K562 (cell line): ENCODE measurements at regions not wholly inside any gene's neighbourhood (a gene's known extent, or its start where the extent isn't known, plus 50 kb on each side); places are given as distances from the start of the nearest gene placed in this dataset.

ENCODE experiments used
- ATAC-seq: fragments of 200-7000 bp; cut with Tn5 transposase; 3 replicates; pipeline ENCODE4 v1.9.1; 2020; ENCODE audit warnings: moderate library complexity
- BruUV-seq: library from RNA; stranded (reverse); fragments of 400-500 nt; replicated peaks from 2 replicates; lab custom pipeline; 2021; lab: Mats Ljungman, UMichigan
- CTCF ChIA-PET: fragments of 300-600 bp; formaldehyde crosslinking; extraction: SDS; loops from one replicate; lab custom pipeline; 2021; ENCODE audit warnings: low intra/inter-chr PET ratio; lab: Yijun Ruan, JAX
- POLR2A ChIA-PET: fragments of 300-600, 350-650 bp; sonication (Branson Sonifier 250); formaldehyde crosslinking; extraction: SDS; loops from one replicate; lab custom pipeline; 2021; ENCODE audit warnings: antibody characterized with exemption, inconsistent platforms; lab: Yijun Ruan, JAX
- DNase-seq, 4 experiments: peaks; one replicate each; pipeline versions ENCODE4 v3.0.0 to v3.0.0-alpha.2; 2011 to 2018; ENCODE audit warnings: low spot score in 3 of 4, mixed read lengths in 3 of 4; ENCODE audit errors: extremely low read depth in 1 of 4
- FAIRE-seq: peaks from 2 replicates; lab custom pipeline; 2011; peaks lifted over from hg19 to GRCh38; lab: Jason Lieb, UNC
- H2AFZ ChIP-seq: 2 replicates; pipeline ENCODE4 v1.6.0; 2011; ENCODE audit warnings: low read depth, low read length, control low read depth, inconsistent platforms
- H3K27ac ChIP-seq: fragments of 200-600 bp; 3 replicates; pipeline ENCODE4 v1.8.0; 2011; ENCODE audit warnings: low read depth, mild to moderate bottlenecking, control low read depth, inconsistent platforms, low read length, moderate library complexity, mixed read lengths; ENCODE audit errors: extremely low read depth
- H3K27me3 ChIP-seq, 2 experiments: fragments of 300-600 bp in 1 of 2; 2 replicates in 1 of 2; 3 replicates in 1 of 2; pipeline versions ENCODE4 v1.6.0 to v1.8.0; 2011; ENCODE audit warnings: inconsistent platforms in 2 of 2, low read length in 2 of 2, mild to moderate bottlenecking in 1 of 2, mixed read lengths in 1 of 2, moderate library complexity in 1 of 2; ENCODE audit not compliant: control insufficient read depth in 2 of 2, insufficient read depth in 2 of 2
- H3K36me3 ChIP-seq: fragments of 300-600 bp; 3 replicates; pipeline ENCODE4 v1.8.0; 2011; ENCODE audit warnings: mild to moderate bottlenecking, low read length, inconsistent platforms; ENCODE audit not compliant: control insufficient read depth, insufficient read depth
- H3K4me1 ChIP-seq, 2 experiments: fragments of 200-600 bp in 1 of 2; replicated peaks in 1 of 2; 2 replicates in 1 of 2; 3 replicates in 1 of 2; pipeline versions ENCODE4 v1.5.1 to v1.8.0; 2011; ENCODE audit warnings: inconsistent platforms in 2 of 2, low read length in 2 of 2, mild to moderate bottlenecking in 1 of 2, mixed read lengths in 1 of 2, moderate library complexity in 1 of 2; ENCODE audit not compliant: control insufficient read depth in 2 of 2, insufficient read depth in 2 of 2
- H3K4me2 ChIP-seq: 2 replicates; pipeline ENCODE4 v1.6.1; 2011; ENCODE audit warnings: low read length, control low read depth, inconsistent platforms, mixed read lengths; ENCODE audit not compliant: insufficient read depth
- H3K4me3 ChIP-seq: fragments of 200-600 bp; sonication (generic), shearing (Covaris generic); 2 replicates; pipeline ENCODE4 v1.5.1; 2016; ENCODE audit warnings: control low read depth, inconsistent platforms
- H3K79me2 ChIP-seq: fragments of 200-600 bp; 3 replicates; pipeline ENCODE4 v1.8.0; 2011; ENCODE audit warnings: low read length, inconsistent platforms; ENCODE audit not compliant: control insufficient read depth, insufficient read depth
- H3K9ac ChIP-seq, 2 experiments: 2 replicates each; pipeline versions ENCODE4 v1.6.0 to v1.6.1; 2011; ENCODE audit warnings: low read depth in 2 of 2, low read length in 2 of 2, control low read depth in 1 of 2, inconsistent platforms in 1 of 2, mild to moderate bottlenecking in 1 of 2, mixed read lengths in 1 of 2; ENCODE audit not compliant: insufficient read depth in 1 of 2
- H3K9me1 ChIP-seq: one replicate; pipeline ENCODE4 v1.6.0; 2011; ENCODE audit warnings: inconsistent platforms, mild to moderate bottlenecking, low read length, moderate library complexity; ENCODE audit not compliant: control insufficient read depth, insufficient read depth
- H3K9me3 ChIP-seq: replicated peaks from 2 replicates; pipeline ENCODE4 v1.5.1; 2011; ENCODE audit warnings: low read depth, low read length, inconsistent platforms; ENCODE audit not compliant: control insufficient read depth, insufficient read depth
- H4K20me1 ChIP-seq: replicated peaks from 2 replicates; pipeline ENCODE4 v1.6.1; 2011; ENCODE audit warnings: low read length, inconsistent platforms, mixed read lengths; ENCODE audit not compliant: control insufficient read depth, insufficient read depth
- EGR1 ChIP-seq: fragments of 450-650 bp; conservative IDR thresholded peaks from 2 replicates; pipeline ENCODE4 v1.6.1; 2017; ENCODE audit warnings: mild to moderate bottlenecking
- ETV5 ChIP-seq: sonication (generic); formaldehyde crosslinking; IDR thresholded peaks from 2 replicates; pipeline ENCODE4 v1.4.0; 2020; ENCODE audit warnings: low read depth, mild to moderate bottlenecking, missing genetic modification reagents
- ETV6 ChIP-seq, 3 experiments: fragments of 150-350 bp in 1 of 3; sonication (generic) in 1 of 3; formaldehyde crosslinking in 1 of 3; IDR thresholded peaks; 2 replicates each; pipeline versions ENCODE4 v1.6.1 to v1.8.0; 2014 to 2022; ENCODE audit warnings: borderline replicate concordance in 2 of 3, low read depth in 2 of 3, antibody characterized with exemption in 1 of 3, low read length in 1 of 3, mild to moderate bottlenecking in 1 of 3, missing genetic modification reagents in 1 of 3
- FUS ChIP-seq: fragments of 200-400 bp; formaldehyde crosslinking; optimal IDR thresholded peaks from 2 replicates; pipeline ENCODE3; 2017; ENCODE audit warnings: low read depth, low read length
- GABPB1 ChIP-seq: sonication (generic); formaldehyde crosslinking; IDR thresholded peaks from 2 replicates; pipeline ENCODE4 v1.8.0; 2022; ENCODE audit warnings: mild to moderate bottlenecking, missing genetic modification reagents
- GTF2A2 ChIP-seq: IDR thresholded peaks from 2 replicates; pipeline ENCODE4 v1.6.1; 2016; ENCODE audit warnings: mild to moderate bottlenecking, missing genetic modification characterization, missing compliant biosample characterization
- KDM1A ChIP-seq, 2 experiments: fragments of 450-650 bp; IDR thresholded peaks; 2 replicates each; pipeline ENCODE4 v1.6.1; 2016; ENCODE audit warnings: mild to moderate bottlenecking in 2 of 2
- LARP7 ChIP-seq: fragments of 450-650 bp; IDR thresholded peaks from 2 replicates; pipeline ENCODE4 v1.6.1; 2016
- MECOM ChIP-seq: fragments of 250-450 bp; sonication (Bioruptor Pico); IDR thresholded peaks from 2 replicates; pipeline ENCODE4 v1.8.0; 2022; ENCODE audit warnings: inconsistent platforms
- NFRKB ChIP-seq: fragments of 450-650 bp; IDR thresholded peaks from 2 replicates; pipeline ENCODE4 v1.6.1; 2016; ENCODE audit warnings: low read depth
- RBM25 ChIP-seq: fragments of 200-400 bp; formaldehyde crosslinking; IDR thresholded peaks from 2 replicates; pipeline ENCODE4 v1.6.1; 2018; ENCODE audit warnings: low read length, low read depth, moderate library complexity; ENCODE audit not compliant: severe bottlenecking
- RCOR1 ChIP-seq, 2 experiments: IDR thresholded peaks; 2 replicates each; pipeline ENCODE4 v1.6.1; 2012; ENCODE audit warnings: low read depth in 2 of 2, low read length in 2 of 2, borderline replicate concordance in 1 of 2, improper control_type of control experiment in 1 of 2
- SMARCE1 ChIP-seq: fragments of 450-650 bp; IDR thresholded peaks from 2 replicates; pipeline ENCODE4 v1.7.1; 2016; ENCODE audit warnings: mild to moderate bottlenecking
- SPI1 ChIP-seq: IDR thresholded peaks from 2 replicates; pipeline ENCODE4 v1.6.1; 2011; ENCODE audit warnings: low read depth, low read length, control low read depth, borderline replicate concordance
- ZBTB17 ChIP-seq: fragments of 450-650 bp; formaldehyde crosslinking; IDR thresholded peaks from 2 replicates; pipeline ENCODE4 v1.4.0; 2020; ENCODE audit warnings: mild to moderate bottlenecking
- ZKSCAN1 ChIP-seq: fragments of 150-350 bp; IDR thresholded peaks from 2 replicates; pipeline ENCODE4 v1.6.1; 2016; ENCODE audit warnings: low read depth, low read length
- WGBS: fragments of 100-300 bp; shearing (Covaris generic); methylation state at CpG from one replicate; pipeline ENCODE4 v1.1.6; 2016; ENCODE audit warnings: low coverage, mixed read lengths; ENCODE audit not compliant: insufficient coverage; ENCODE audit errors: missing lambda C conversion rate; 5-methylcytosine and 5-hydroxymethylcytosine counted together
- in situ Hi-C: fragments of 300-500 bp; cut with MboI; formaldehyde crosslinking; loops from 4 replicates; pipeline ENCODE4 v1.15.0; 2018; ENCODE audit warnings: inconsistent platforms, mixed read lengths
- intact Hi-C: fragments of 100-400 bp; cut with micrococcal nuclease; formaldehyde crosslinking; loops from 2 replicates; pipeline ENCODE4 v1.14.2; 2022
- TF ChIP-seq, protein P1 (sequence below): fragments of 450-650 bp; formaldehyde crosslinking; IDR thresholded peaks from 2 replicates; pipeline ENCODE4 v1.4.0; 2022; ENCODE audit warnings: mild to moderate bottlenecking, moderate library complexity
- TF ChIP-seq, protein P2 (sequence below): fragments of 450-650 bp; formaldehyde crosslinking; IDR thresholded peaks from 2 replicates; pipeline ENCODE4 v1.4.0; 2020; ENCODE audit warnings: mild to moderate bottlenecking, moderate library complexity
- TF ChIP-seq, protein P3 (sequence below): fragments of 450-650 bp; IDR thresholded peaks from 2 replicates; pipeline ENCODE4 v1.7.0; 2016; ENCODE audit warnings: borderline replicate concordance

DNA sequence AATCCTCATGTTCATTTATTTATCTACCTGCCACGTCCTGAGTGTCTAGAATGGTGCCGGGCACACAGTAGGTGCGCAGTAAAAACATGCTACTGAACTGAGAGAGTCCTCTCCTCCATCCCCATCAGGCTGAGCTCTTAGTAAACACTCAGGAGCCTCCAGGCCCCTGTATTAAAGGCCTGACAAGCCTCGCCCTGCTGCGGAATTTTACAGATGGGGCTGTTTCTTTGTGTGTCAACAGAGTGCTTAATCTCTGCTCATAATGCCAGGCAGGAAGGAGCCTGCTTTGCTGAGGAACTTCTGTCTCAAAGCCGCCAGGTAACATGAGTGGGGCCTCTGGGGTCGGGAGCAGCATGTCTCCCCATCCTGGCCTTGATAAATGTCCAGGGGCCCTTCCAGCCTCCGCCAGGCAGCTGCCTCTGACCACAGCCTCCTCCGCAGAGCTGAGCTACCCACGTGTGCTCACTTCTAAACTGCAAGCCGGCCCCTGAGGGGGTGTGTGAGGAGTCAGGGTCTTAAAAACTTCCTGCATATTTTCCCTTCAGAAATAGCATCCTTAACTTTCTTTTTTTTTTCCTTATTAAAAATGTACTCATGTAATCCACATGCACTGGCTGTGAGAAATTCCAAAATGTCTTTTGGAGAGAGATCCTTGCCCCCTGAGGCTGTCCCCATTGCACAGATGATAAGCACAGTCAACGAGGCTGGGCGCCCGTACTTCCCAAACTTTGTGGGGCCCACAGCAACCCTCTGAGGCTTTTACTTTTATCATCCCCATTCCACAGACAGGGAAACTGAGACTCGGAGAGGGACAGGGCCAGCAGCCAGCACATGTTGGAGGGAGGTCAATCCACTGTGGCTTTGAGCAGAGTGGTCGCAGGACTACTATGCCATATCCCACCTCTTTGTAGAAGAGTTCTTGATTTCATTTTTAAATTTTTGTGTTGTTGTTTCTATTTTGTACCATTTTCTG lies 116.0 kb upstream of the NCOR2 start:
- no peak overlapping the region for H3K4me2 ChIP-seq
- H3K79me2 ChIP-seq, result no peaks in the 10 kb centered on the region
- CTCF ChIA-PET, result no interaction called here
- no peak overlapping the region for H3K4me3 ChIP-seq
- no peaks in the 10 kb centered on the region for H3K9me3 ChIP-seq
- POLR2A ChIA-PET, result interaction anchor here (0.6 kb wide), 1 partner anchor 333 kb away, joined by 3 read pairs; no protein-coding TSS in a partner anchor
- ATAC-seq (no peak), FAIRE-seq (peak; percentile 26), DNase-seq (no peak)
- H3K36me3 ChIP-seq, result no peaks in the 10 kb centered on the region
- H4K20me1 ChIP-seq, result no peaks in the 10 kb centered on the region; the same call in 1 of the 2 replicates
- H3K4me1 ChIP-seq, result peaks cover 21 to 31% of the 10 kb centered on the region in 2 experiments
- H3K27me3 ChIP-seq, result peaks cover 0 to 19% of the 10 kb centered on the region in 2 experiments; a peak in 1 of 5 replicates
- in situ Hi-C loops (no loop called here), intact Hi-C loops (loop anchor here (5.0 to 10.0 kb wide), 2 partner anchors 89 to 359 kb away; no protein-coding TSS in a partner anchor)
- WGBS, result 26% methylated on average over 16 of the region's 16 CpGs
- H3K27ac ChIP-seq, result no peak overlapping the region
- H2AFZ ChIP-seq, result no peak overlapping the region
- no peaks in the 10 kb centered on the region for H3K9me1 ChIP-seq
- peak overlapping the region in 1 of 2 experiments; percentile 24; a peak in 1 of 4 replicates for H3K9ac ChIP-seq
- BruUV-seq, result no TSS peak
- TF ChIP-seq ZBTB17 (CRISPR knock-in tag), result no peak
- TF ChIP-seq MECOM, result no peak
- TF ChIP-seq, protein P1, sequence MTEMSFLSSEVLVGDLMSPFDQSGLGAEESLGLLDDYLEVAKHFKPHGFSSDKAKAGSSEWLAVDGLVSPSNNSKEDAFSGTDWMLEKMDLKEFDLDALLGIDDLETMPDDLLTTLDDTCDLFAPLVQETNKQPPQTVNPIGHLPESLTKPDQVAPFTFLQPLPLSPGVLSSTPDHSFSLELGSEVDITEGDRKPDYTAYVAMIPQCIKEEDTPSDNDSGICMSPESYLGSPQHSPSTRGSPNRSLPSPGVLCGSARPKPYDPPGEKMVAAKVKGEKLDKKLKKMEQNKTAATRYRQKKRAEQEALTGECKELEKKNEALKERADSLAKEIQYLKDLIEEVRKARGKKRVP, result no peak
- no peak for TF ChIP-seq ETV6 (IDR thresholded peaks at IDR 0.05; ENCODE audit: borderline replicate concordance in 1 of 2, low read depth in 2 of 2, low read length in 1 of 2)
- TF ChIP-seq ETV6 (CRISPR knock-in tag; IDR thresholded peaks at IDR 0.05; ENCODE audit: borderline replicate concordance), result no peak
- no peak for TF ChIP-seq SPI1
- no peak for TF ChIP-seq SMARCE1
- TF ChIP-seq RBM25, result peak; percentile 83
- peak; percentile 14 to 23; a peak in 1 of 4 replicates for TF ChIP-seq KDM1A (IDR thresholded peaks at IDR 0.05)
- TF ChIP-seq FUS, result no peak
- TF ChIP-seq EGR1, result no peak
- TF ChIP-seq, protein P2, sequence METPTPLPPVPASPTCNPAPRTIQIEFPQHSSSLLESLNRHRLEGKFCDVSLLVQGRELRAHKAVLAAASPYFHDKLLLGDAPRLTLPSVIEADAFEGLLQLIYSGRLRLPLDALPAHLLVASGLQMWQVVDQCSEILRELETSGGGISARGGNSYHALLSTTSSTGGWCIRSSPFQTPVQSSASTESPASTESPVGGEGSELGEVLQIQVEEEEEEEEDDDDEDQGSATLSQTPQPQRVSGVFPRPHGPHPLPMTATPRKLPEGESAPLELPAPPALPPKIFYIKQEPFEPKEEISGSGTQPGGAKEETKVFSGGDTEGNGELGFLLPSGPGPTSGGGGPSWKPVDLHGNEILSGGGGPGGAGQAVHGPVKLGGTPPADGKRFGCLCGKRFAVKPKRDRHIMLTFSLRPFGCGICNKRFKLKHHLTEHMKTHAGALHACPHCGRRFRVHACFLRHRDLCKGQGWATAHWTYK, result no peak
- no peak for TF ChIP-seq GABPB1 (CRISPR knock-in tag)
- TF ChIP-seq ZKSCAN1, result peak; percentile 88
- TF ChIP-seq ETV5 (CRISPR knock-in tag), result no peak
- TF ChIP-seq, protein P3, sequence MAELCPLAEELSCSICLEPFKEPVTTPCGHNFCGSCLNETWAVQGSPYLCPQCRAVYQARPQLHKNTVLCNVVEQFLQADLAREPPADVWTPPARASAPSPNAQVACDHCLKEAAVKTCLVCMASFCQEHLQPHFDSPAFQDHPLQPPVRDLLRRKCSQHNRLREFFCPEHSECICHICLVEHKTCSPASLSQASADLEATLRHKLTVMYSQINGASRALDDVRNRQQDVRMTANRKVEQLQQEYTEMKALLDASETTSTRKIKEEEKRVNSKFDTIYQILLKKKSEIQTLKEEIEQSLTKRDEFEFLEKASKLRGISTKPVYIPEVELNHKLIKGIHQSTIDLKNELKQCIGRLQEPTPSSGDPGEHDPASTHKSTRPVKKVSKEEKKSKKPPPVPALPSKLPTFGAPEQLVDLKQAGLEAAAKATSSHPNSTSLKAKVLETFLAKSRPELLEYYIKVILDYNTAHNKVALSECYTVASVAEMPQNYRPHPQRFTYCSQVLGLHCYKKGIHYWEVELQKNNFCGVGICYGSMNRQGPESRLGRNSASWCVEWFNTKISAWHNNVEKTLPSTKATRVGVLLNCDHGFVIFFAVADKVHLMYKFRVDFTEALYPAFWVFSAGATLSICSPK, result no peak
- peak in 1 of 2 experiments; percentile 19; a peak in 1 of 4 replicates for TF ChIP-seq RCOR1 (IDR thresholded peaks at IDR 0.05; ENCODE audit: borderline replicate concordance in 1 of 2, low read depth in 2 of 2, low read length in 2 of 2)
- no peak for TF ChIP-seq NFRKB
- TF ChIP-seq LARP7, result no peak
- TF ChIP-seq GTF2A2 (tag), result no peak
